ENCODE measurements at regions not wholly inside any gene's neighbourhood (a gene's known extent, or its start where the extent isn't known, plus 50 kb on each side); places are given as distances from the start of the nearest gene placed in this dataset.

DNA sequence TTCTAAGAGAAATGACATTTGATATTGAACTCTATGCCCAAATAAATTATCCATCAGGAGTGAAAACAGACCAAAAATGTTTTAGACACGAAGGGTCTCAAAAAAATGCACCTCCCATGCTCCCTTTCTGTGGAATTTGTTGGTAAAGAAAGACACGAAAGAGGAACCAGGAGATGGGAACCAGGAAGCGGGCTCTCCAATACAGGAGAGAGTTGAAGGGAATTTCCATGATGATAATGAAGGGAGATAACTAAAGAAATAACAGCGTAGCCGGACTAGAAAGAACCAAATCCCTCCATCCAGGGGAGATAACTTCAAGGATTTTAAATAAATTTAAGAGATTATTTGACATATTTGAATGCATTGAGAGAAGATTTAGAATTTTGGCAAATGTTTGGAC lies 183.0 kb downstream of the DUSP6 start:
- TF ChIP-seq CREB1 (IDR thresholded peaks at IDR 0.05; ENCODE audit: low read depth) (no peak), EP300 (IDR thresholded peaks at IDR 0.05; ENCODE audit: borderline replicate concordance) (no peak), TCF12 (IDR thresholded peaks at IDR 0.05; ENCODE audit: low read depth) (no peak), REST (IDR thresholded peaks at IDR 0.05; ENCODE audit: low read depth) (no peak), FOXM1 (IDR thresholded peaks at IDR 0.05; ENCODE audit: borderline replicate concordance, low read depth) (no peak), CEBPB (IDR thresholded peaks at IDR 0.05) (no peak), ZBTB7A (IDR thresholded peaks at IDR 0.05; ENCODE audit: low read depth) (no peak), TEAD4 (IDR thresholded peaks at IDR 0.05) (no peak), RAD21 (IDR thresholded peaks at IDR 0.05; ENCODE audit: low read depth) (no peak), EGR1 (IDR thresholded peaks at IDR 0.05) (no peak), YY1 (IDR thresholded peaks at IDR 0.05; ENCODE audit: low read depth) (no peak), TAF1 (IDR thresholded peaks at IDR 0.05; ENCODE audit: low read depth) (no peak), NFIC (IDR thresholded peaks at IDR 0.05) (no peak)
- TF ChIP-seq, protein P1, sequence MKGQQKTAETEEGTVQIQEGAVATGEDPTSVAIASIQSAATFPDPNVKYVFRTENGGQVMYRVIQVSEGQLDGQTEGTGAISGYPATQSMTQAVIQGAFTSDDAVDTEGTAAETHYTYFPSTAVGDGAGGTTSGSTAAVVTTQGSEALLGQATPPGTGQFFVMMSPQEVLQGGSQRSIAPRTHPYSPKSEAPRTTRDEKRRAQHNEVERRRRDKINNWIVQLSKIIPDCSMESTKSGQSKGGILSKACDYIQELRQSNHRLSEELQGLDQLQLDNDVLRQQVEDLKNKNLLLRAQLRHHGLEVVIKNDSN (IDR thresholded peaks at IDR 0.05): no peak
- TF ChIP-seq, protein P2, sequence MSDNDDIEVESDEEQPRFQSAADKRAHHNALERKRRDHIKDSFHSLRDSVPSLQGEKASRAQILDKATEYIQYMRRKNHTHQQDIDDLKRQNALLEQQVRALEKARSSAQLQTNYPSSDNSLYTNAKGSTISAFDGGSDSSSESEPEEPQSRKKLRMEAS (IDR thresholded peaks at IDR 0.05): no peak

DNA sequence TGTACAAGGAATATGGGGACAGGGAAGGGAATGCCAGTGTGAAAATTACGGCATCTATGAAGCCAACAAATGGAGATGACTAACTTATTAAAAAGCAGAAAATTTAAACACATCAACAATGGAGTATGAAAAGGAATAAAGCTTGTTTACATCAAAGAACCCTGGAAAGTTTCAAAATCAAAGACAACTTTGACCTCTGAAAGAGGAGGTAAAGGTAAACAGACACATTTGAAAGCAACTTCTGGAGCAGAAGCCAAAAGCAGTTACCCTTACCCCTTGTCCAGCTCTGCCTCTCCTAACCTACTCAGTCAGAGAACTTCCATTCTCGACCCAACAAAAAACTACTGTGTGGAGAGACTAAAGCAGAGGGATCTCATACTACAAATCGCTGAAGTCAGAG lies 184.3 kb downstream of the DUSP6 start:
- TF ChIP-seq ZBTB7A (IDR thresholded peaks at IDR 0.05; ENCODE audit: low read depth) (no peak), TEAD4 (IDR thresholded peaks at IDR 0.05) (no peak), TCF12 (IDR thresholded peaks at IDR 0.05; ENCODE audit: low read depth) (no peak), EGR1 (IDR thresholded peaks at IDR 0.05) (no peak), YY1 (IDR thresholded peaks at IDR 0.05; ENCODE audit: low read depth) (no peak), CEBPB (IDR thresholded peaks at IDR 0.05) (no peak), NFIC (IDR thresholded peaks at IDR 0.05) (no peak), TAF1 (IDR thresholded peaks at IDR 0.05; ENCODE audit: low read depth) (no peak), REST (IDR thresholded peaks at IDR 0.05; ENCODE audit: low read depth) (no peak), EP300 (IDR thresholded peaks at IDR 0.05; ENCODE audit: borderline replicate concordance) (no peak), FOXM1 (IDR thresholded peaks at IDR 0.05; ENCODE audit: borderline replicate concordance, low read depth) (no peak), RAD21 (IDR thresholded peaks at IDR 0.05; ENCODE audit: low read depth) (no peak), CREB1 (IDR thresholded peaks at IDR 0.05; ENCODE audit: low read depth) (no peak)
- TF ChIP-seq, protein P2 (IDR thresholded peaks at IDR 0.05): no peak
- TF ChIP-seq, protein P1 (IDR thresholded peaks at IDR 0.05): no peak

- TF ChIP-seq EGR1 (IDR thresholded peaks at IDR 0.05) (no peak), TCF12 (IDR thresholded peaks at IDR 0.05; ENCODE audit: low read depth) (no peak), CREB1 (IDR thresholded peaks at IDR 0.05; ENCODE audit: low read depth) (no peak), YY1 (IDR thresholded peaks at IDR 0.05; ENCODE audit: low read depth) (no peak), TAF1 (IDR thresholded peaks at IDR 0.05; ENCODE audit: low read depth) (no peak)
- TF ChIP-seq, protein P1 (IDR thresholded peaks at IDR 0.05): no peak
Observed at GRCh38 chr12:89166525-89166934, 185.8 kb downstream of the DUSP6 start.

- no peak for TF ChIP-seq ZBTB7A (IDR thresholded peaks at IDR 0.05; ENCODE audit: low read depth)
- TF ChIP-seq NFIC (IDR thresholded peaks at IDR 0.05): no peak
- TF ChIP-seq, protein P2 (IDR thresholded peaks at IDR 0.05): no peak
- TF ChIP-seq TEAD4 (IDR thresholded peaks at IDR 0.05): no peak
- TF ChIP-seq CEBPB (IDR thresholded peaks at IDR 0.05): no peak
- no peak for TF ChIP-seq TAF1 (IDR thresholded peaks at IDR 0.05; ENCODE audit: low read depth)
- no peak for TF ChIP-seq REST (IDR thresholded peaks at IDR 0.05; ENCODE audit: low read depth)
- TF ChIP-seq EP300 (IDR thresholded peaks at IDR 0.05; ENCODE audit: borderline replicate concordance): no peak
- TF ChIP-seq CREB1 (IDR thresholded peaks at IDR 0.05; ENCODE audit: low read depth): no peak
- TF ChIP-seq EGR1 (IDR thresholded peaks at IDR 0.05): no peak
- no peak for TF ChIP-seq RAD21 (IDR thresholded peaks at IDR 0.05; ENCODE audit: low read depth)
- no peak for TF ChIP-seq FOXM1 (IDR thresholded peaks at IDR 0.05; ENCODE audit: borderline replicate concordance, low read depth)
- no peak for TF ChIP-seq TCF12 (IDR thresholded peaks at IDR 0.05; ENCODE audit: low read depth)
- TF ChIP-seq, protein P1 (IDR thresholded peaks at IDR 0.05): no peak
- no peak for TF ChIP-seq YY1 (IDR thresholded peaks at IDR 0.05; ENCODE audit: low read depth)
Observed at GRCh38 chr12:89166121-89166520, 186.2 kb downstream of the DUSP6 start.
